ENCODE measurements at regions not wholly inside any gene's neighbourhood (a gene's known extent, or its start where the extent isn't known, plus 50 kb on each side); places are given as distances from the start of the nearest gene placed in this dataset.

DNA sequence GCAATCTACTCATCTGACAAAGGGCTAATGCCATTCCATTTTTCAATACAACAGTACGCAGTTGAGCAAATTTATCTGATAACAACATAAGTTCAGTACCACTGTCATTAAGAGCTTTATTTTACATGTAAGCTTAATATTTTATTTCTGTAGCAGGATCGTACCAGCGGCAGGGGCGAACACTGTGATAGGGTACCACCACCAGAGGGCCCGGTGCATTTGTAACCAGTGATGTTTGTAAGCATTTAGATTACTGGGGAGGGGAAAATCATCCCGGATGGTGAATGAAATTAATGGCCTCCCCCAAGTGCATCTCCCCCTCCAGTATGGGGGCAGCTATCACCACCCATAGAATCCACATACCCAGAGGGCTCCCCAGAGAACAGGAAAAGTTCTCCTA, 179.0 kb downstream of the ADGRA3 start:
- DNase-seq = no peak

DNA sequence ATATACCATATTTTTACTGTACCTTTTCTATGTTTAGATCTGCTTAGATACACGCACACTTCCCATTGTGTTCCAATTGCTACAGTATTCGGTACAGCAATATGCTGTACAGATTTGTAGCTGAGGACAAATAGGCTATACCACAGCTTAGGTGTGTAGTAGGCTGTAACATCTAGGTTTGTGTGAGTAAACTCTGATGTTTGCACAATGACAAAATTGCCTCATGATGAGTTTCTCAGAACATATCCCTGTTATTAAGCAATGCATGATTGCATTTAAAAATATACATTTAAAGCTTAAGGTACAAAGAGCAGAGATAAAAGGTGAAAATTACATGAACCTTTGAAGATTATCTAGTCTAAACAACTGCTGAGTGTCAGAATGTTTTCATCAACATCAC, 181.7 kb downstream of the ADGRA3 start:
- no peak for DNase-seq

- no peak for DNase-seq
These were observed 191.4 kb downstream of the ADGRA3 start for GRCh38 chr4:22324422-22324821.

GRCh38 chr4:22323691-22324090, 192.2 kb downstream of the ADGRA3 start:
- DNase-seq = no peak

DNA sequence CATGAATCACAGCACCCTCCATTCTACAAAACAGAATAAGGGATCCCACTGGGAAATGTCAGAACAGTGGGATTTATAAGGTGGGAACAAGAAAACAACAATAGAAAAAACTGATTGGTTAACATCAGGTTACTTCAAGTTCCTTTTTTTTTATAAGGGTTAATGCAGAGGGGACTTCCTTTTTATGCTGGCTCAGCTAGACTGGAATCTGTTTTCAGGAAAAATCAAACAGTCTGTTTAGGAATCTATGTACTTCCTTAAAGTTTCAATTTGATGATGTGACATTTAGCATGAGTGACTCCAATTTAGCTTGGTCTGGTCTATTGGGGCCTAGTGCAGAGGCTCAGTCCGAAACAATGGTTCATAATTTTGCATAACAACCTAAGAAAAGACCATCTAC, 192.9 kb downstream of the ADGRA3 start:
- no peak for DNase-seq

GRCh38 chr4:22315628-22316027, 200.2 kb downstream of the ADGRA3 start:
- no peak for DNase-seq

- DNase-seq = no peak
These were observed 201.9 kb downstream of the ADGRA3 start for GRCh38 chr4:22313976-22314375.

DNA sequence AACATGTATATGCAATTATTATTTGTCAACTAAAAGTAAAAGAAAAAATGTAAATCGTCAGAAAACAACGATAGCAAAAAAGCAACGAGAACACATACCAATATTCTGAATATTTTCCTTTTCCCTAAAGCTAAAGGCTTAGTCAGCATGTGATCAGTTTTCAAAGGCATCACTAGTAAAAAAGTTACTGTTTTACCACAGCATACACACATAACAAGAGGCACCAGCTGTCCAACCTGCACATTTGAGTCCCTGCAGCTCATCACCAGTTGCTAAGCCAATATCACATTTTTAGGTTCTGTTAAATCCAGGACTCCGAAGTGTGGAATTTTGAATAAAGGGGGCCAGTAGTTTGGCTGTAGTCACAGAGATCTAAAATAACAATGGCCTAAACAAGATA, 203.8 kb downstream of the ADGRA3 start:
- DNase-seq = no peak

DNA sequence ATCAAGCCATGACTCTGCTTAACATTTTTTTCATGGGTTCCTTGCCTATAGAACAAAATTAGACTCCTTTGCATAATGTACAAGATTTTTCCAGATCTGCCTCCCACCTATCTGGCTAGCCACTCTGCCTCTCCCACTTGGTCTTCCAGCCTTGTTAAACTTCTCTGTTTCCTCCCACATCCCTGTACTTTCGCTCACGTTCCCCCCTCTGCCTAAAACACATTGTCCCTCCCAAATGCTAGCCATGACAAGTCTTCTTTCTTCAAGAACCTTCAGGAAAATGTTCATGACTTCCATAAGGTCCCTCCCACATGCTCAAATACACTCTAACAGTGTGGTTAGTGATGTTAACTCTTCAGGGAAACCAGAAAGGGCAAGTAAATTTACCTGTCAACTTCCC, 214.6 kb downstream of the ADGRA3 start:
- no peak for DNase-seq

- DNase-seq = no peak
These were observed 216.2 kb downstream of the ADGRA3 start for GRCh38 chr4:22299678-22300077.

GRCh38 chr4:22287631-22288030, 228.2 kb downstream of the ADGRA3 start:
- no peak for DNase-seq

DNA sequence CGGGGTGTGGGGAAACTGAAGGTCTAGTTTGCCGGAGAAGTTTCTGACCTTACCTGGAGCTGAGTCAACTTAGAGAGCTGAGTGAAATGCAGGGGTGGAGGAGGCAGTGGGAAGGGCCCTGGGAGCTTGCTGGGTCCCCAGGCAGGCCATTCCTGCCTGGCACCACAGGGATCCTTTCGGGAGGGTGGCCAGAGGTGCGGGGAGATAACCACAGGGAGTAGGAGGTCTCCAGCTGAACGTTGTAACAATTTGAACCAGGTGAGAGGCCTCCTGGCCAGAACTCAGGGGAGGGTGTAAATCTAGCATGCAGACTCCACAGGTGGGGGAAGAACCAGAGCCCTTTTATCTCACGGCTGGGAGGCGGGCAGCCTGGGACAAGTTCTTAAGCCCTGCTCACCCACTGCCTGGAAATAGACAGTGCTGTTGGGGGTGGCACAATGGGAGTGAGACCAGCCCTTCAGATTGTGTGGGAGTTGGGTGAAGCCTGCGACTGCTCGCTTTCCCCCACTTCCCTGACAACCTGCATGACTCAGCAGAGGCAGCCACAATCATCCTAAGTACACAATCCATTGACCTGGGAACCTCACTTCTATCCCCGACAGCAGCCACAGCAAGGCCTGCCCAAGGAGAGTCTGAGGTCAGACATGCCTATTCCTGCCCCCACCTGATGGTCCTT, 247.4 kb downstream of the ADGRA3 start:
- no peak for DNase-seq

- DNase-seq = no peak
These were observed 251.6 kb downstream of the ADGRA3 start for GRCh38 chr4:22264261-22264660.

- no peak for DNase-seq
These were observed 262.4 kb downstream of the ADGRA3 start for GRCh38 chr4:22253431-22253830.

DNA sequence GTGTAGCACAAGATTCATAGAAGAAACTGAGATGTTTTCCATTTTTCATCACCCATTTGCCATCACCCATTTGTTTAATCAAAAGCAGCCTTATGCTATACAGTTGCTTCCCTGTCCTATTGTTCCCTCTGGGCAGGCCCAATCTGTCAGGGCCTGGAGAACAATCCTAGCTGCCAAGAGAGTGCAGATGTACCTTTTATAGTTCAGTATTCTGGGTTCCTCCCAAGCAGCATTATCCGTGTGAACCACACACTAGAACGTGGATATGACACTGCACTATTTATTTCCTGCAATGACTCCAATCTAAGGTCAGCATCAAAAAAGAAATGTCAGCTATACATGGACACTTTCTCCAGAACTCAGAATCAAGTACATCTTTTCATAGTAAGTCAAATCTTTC, 269.0 kb downstream of the ADGRA3 start:
- no peak for DNase-seq

GRCh38 chr4:22245294-22245693, 270.6 kb downstream of the ADGRA3 start:
- no peak for DNase-seq

GRCh38 chr4:22241415-22241814, 274.5 kb downstream of the ADGRA3 start:
- no peak for DNase-seq

- no peak for DNase-seq
These were observed 275.1 kb downstream of the ADGRA3 start for GRCh38 chr4:22240814-22241213.

GRCh38 chr4:22238742-22239141, 277.1 kb downstream of the ADGRA3 start:
- no peak for DNase-seq

DNA sequence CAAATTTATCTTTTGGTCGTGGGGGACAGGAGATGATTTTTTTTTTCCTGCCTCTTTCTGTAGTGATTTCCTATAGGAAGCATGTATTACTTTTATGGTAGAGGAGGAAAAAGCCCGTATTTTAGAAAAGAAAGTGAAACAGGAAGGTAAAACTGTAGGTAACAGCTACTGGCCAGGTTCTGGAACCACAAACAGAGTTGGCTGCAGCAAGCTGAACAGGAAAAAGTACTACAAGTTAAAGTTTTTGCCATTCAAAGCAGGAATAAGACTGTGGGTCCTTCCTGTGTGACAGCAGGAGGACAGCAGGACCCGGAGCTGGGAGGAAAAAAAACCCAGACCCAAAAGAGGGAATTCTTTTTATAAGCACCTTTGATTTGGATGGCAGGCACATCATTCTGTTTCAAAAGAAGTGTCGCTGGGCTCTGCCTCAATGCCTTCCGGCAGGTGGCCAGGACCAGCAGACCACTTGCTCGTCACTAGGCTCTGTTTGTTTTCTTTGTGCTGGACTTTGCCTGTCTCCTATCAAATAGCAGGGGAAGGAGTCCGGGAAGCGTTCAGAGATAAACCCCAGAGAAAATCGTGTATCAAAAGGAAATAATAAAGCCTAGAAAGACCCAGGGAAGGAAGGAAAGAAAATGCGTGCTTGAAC, 277.9 kb downstream of the ADGRA3 start:
- no peak for DNase-seq

GRCh38 chr4:22237155-22237751, 278.6 kb downstream of the ADGRA3 start:
- peak; percentile 1 for DNase-seq

DNA sequence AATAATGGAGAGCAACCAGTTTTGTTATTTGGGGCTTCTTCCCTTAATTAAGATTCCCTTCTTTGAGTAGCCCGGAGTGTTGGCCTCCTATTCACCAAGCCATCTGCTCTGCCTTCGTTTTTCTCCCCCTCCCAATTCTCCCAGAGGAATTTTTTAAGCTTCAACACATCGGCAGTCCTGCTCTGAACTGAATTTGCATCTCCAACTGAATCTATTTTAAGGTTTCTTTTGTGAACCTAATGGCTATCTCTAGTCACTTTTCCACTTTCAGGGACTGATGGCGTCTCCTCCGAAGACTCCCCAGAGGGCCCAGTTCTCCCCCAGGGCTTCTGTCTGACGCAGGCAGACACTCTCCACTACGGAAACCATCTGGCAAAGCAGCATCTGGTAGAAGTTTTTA, 280.2 kb downstream of the ADGRA3 start:
- DNase-seq = no peak

GRCh38 chr4:22233230-22233629, 282.6 kb downstream of the ADGRA3 start:
- DNase-seq = no peak

DNA sequence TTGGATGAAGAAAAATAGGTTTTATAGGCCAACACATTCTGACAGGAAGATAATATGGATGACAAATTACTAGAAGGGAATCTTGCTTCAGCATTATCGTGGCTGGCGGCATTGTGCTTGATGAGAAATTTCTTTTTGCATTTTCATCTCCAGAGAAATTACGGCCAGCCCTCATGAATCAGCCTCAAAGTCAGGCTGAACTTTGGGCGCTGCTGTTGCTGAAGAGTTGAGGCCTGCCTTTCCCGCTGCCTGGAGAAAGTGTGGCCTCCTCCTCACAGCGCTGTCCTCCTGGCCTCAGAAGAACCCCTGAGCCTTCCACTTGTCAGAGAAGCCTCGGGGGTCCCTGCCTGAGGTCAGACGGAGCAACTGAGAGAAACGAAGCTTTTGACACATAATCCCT, 272.4 kb upstream of the KCNIP4 start:
- no peak for DNase-seq

DNA sequence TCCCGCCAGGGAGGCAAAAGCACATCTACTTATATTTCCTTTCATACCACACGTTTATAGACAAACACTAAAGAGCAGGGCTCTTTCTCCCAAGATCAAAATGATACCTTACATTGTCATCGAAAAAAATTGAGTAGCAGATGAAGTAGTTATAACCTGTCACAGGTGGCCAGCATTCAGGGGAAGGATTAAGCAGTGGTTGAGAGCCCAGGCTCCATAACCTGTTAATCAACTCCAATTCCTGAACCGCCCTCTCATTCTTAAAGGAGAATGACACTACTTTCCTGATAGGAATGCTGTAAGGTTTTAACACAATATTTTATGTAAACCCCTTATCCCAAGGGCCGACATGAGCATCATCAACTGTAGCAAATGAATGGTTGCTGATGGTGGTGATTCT, 268.9 kb upstream of the KCNIP4 start:
- DNase-seq = no peak

All from inflammatory macrophage treated with lipopolysaccharide for 4 hours (primary cell).